HepG2 (cell line): ENCODE measurements at regions not wholly inside any gene's neighbourhood (a gene's known extent, or its start where the extent isn't known, plus 50 kb on each side); places are given as distances from the start of the nearest gene placed in this dataset.

Experiments
- ARID5B ChIP-seq: IDR thresholded peaks from 2 replicates; pipeline ENCODE4 v1.4.0; 2020; ENCODE audit warnings: mild to moderate bottlenecking, missing genetic modification reagents
- ATF7-NPFF ChIP-seq: sonication (generic); formaldehyde crosslinking; IDR thresholded peaks from 2 replicates; pipeline ENCODE4 v1.8.1; 2023; ENCODE audit warnings: mild to moderate bottlenecking, low read depth, missing genetic modification reagents, moderate library complexity
- BRD4 ChIP-seq: sonication (generic); formaldehyde crosslinking; IDR thresholded peaks from 2 replicates; pipeline ENCODE4 v1.4.0; 2020; ENCODE audit warnings: missing genetic modification reagents
- CREM ChIP-seq, 2 experiments: sonication (generic) in 1 of 2; formaldehyde crosslinking in 1 of 2; IDR thresholded peaks; 2 replicates each; pipeline versions ENCODE4 v1.4.0 to v1.6.1; 2016 to 2020; ENCODE audit warnings: antibody characterized with exemption in 1 of 2, mild to moderate bottlenecking in 1 of 2, missing genetic modification reagents in 1 of 2
- GMEB2 ChIP-seq: IDR thresholded peaks from 2 replicates; pipeline ENCODE4 v1.6.1; 2016; ENCODE audit warnings: missing biosample characterization, missing genetic modification reagents, low read depth
- GRHL1 ChIP-seq: sonication (generic); formaldehyde crosslinking; conservative IDR thresholded peaks from 2 replicates; pipeline ENCODE4 v1.8.0; 2022; ENCODE audit warnings: missing genetic modification reagents
- HNF4A ChIP-seq: sonication (generic); formaldehyde crosslinking; IDR thresholded peaks from 2 replicates; pipeline ENCODE4 v1.4.0; 2020; ENCODE audit warnings: missing genetic modification reagents
- HOXA5 ChIP-seq: sonication (generic); formaldehyde crosslinking; IDR thresholded peaks from 2 replicates; pipeline ENCODE4 v1.4.0; 2020; ENCODE audit warnings: missing genetic modification reagents
- JUND ChIP-seq: sonication (generic); formaldehyde crosslinking; IDR thresholded peaks from 2 replicates; pipeline ENCODE4 v1.8.0; 2022; ENCODE audit warnings: mild to moderate bottlenecking, missing genetic modification reagents
- KMT2A ChIP-seq: sonication (generic); formaldehyde crosslinking; IDR thresholded peaks from 2 replicates; pipeline ENCODE4 v1.4.0; 2020; ENCODE audit warnings: missing genetic modification reagents
- MED8 ChIP-seq: sonication (generic); formaldehyde crosslinking; IDR thresholded peaks from 2 replicates; pipeline ENCODE4 v1.8.1; 2023; ENCODE audit warnings: mild to moderate bottlenecking, missing genetic modification reagents; ENCODE audit not compliant: insufficient replicate concordance
- MIXL1 ChIP-seq: IDR thresholded peaks from 2 replicates; pipeline ENCODE4 v1.6.1; 2016
- NCOA2 ChIP-seq: sonication (generic); formaldehyde crosslinking; IDR thresholded peaks from 2 replicates; pipeline ENCODE4 v1.8.0; 2022; ENCODE audit warnings: inconsistent platforms
- NFIB ChIP-seq: sonication (generic); formaldehyde crosslinking; IDR thresholded peaks from 2 replicates; pipeline ENCODE4 v1.9.0; 2021; ENCODE audit warnings: missing genetic modification reagents, mild to moderate bottlenecking, borderline replicate concordance
- RELA ChIP-seq: sonication (generic); formaldehyde crosslinking; IDR thresholded peaks from 2 replicates; pipeline ENCODE4 v1.4.0; 2020; ENCODE audit warnings: missing genetic modification reagents
- SOX6 ChIP-seq, 2 experiments: fragments of 450-650 bp in 1 of 2; sonication (generic) in 1 of 2; formaldehyde crosslinking in 1 of 2; IDR thresholded peaks; 2 replicates each; pipeline versions ENCODE4 v1.4.0 to v1.6.1; 2017 to 2020; ENCODE audit warnings: antibody characterized with exemption in 1 of 2, mild to moderate bottlenecking in 1 of 2, missing genetic modification reagents in 1 of 2
- SP5 ChIP-seq: IDR thresholded peaks from 2 replicates; pipeline ENCODE4 v1.6.1; 2016; ENCODE audit warnings: low read depth, borderline replicate concordance
- ZBTB1 ChIP-seq: sonication (generic); formaldehyde crosslinking; IDR thresholded peaks from 2 replicates; pipeline ENCODE4 v1.4.0; 2020; ENCODE audit warnings: missing genetic modification reagents, borderline replicate concordance
- ZNF569 ChIP-seq: sonication (generic); formaldehyde crosslinking; IDR thresholded peaks from 2 replicates; pipeline ENCODE4 v1.5.0; 2020; ENCODE audit warnings: mild to moderate bottlenecking, missing genetic modification reagents, moderate library complexity, borderline replicate concordance
- ZNF709 ChIP-seq: sonication (generic); formaldehyde crosslinking; IDR thresholded peaks from 2 replicates; pipeline ENCODE4 v1.5.0; 2020; ENCODE audit warnings: mild to moderate bottlenecking, missing genetic modification reagents
- ZNF788 ChIP-seq: sonication (generic); formaldehyde crosslinking; IDR thresholded peaks from 2 replicates; pipeline ENCODE4 v1.5.0; 2020; ENCODE audit warnings: mild to moderate bottlenecking, missing genetic modification reagents, borderline replicate concordance
- ZSCAN9 ChIP-seq: IDR thresholded peaks from 2 replicates; pipeline ENCODE4 v1.6.1; 2016; ENCODE audit warnings: borderline replicate concordance
- TF ChIP-seq, protein P1 (sequence below): sonication (generic); formaldehyde crosslinking; IDR thresholded peaks from 2 replicates; pipeline ENCODE4 v1.9.0; 2022; ENCODE audit warnings: missing genetic modification reagents, mild to moderate bottlenecking, borderline replicate concordance

DNA sequence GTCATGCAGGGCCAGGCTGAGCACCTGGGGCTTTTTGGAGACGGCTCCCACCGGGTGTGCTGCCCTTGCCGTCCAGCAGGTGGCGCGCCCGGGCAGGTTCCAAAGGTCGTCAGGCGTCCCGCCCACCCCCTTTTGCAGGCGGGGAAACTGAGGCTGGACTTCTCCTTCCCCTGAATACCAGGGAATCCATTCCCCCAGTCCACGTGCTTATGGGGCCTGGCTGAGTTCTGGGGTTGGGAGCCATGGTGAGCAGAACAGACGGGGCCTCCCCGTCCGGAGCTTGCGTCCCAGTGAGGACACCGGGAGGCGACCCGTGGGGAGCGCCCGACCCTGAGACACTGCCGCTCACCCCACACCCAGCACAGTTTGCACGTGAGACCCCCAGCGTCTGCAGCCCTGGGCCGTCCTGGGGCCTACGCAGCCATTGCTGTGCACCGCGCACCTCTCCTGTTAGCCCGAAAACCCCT, 51.8 kb upstream of the JPH3 start (continued):
- TF ChIP-seq HNF4A = peak; percentile 99
- no peak for TF ChIP-seq CREM (IDR thresholded peaks at IDR 0.05)
- TF ChIP-seq CREM (CRISPR knock-in tag; IDR thresholded peaks at IDR 0.05) = no peak
- TF ChIP-seq ZNF709 (CRISPR knock-in tag) = no peak
- TF ChIP-seq, protein P1, sequence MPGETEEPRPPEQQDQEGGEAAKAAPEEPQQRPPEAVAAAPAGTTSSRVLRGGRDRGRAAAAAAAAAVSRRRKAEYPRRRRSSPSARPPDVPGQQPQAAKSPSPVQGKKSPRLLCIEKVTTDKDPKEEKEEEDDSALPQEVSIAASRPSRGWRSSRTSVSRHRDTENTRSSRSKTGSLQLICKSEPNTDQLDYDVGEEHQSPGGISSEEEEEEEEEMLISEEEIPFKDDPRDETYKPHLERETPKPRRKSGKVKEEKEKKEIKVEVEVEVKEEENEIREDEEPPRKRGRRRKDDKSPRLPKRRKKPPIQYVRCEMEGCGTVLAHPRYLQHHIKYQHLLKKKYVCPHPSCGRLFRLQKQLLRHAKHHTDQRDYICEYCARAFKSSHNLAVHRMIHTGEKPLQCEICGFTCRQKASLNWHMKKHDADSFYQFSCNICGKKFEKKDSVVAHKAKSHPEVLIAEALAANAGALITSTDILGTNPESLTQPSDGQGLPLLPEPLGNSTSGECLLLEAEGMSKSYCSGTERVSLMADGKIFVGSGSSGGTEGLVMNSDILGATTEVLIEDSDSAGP (CRISPR knock-in tag) = no peak; the same call in 1 of the 2 replicates
- no peak for TF ChIP-seq ZSCAN9 (CRISPR knock-in tag)
- TF ChIP-seq NFIB (CRISPR knock-in tag) = no peak
- peak; percentile 64; the same call in 1 of the 2 replicates for TF ChIP-seq ZNF788
- 0 out of 2 replicates have a peak, but pooled peaks have one; percentile 51 for TF ChIP-seq KMT2A (CRISPR knock-in tag)
- TF ChIP-seq MIXL1 (CRISPR knock-in tag) = no peak
- TF ChIP-seq SOX6 (IDR thresholded peaks at IDR 0.05) = no peak
- TF ChIP-seq SOX6 (CRISPR knock-in tag; IDR thresholded peaks at IDR 0.05) = peak; percentile 41
- peak; percentile 29; the same call in 1 of the 2 replicates for TF ChIP-seq NCOA2 (CRISPR knock-in tag)
- no peak for TF ChIP-seq ATF7-NPFF (CRISPR knock-in tag)
- peak; percentile 27; the same call in 1 of the 2 replicates for TF ChIP-seq ARID5B (CRISPR knock-in tag)
- no peak for TF ChIP-seq JUND (CRISPR knock-in tag)
- TF ChIP-seq HOXA5 (CRISPR knock-in tag) = no peak
- TF ChIP-seq SP5 (CRISPR knock-in tag) = peak; percentile 99
- TF ChIP-seq RELA (CRISPR knock-in tag) = peak; percentile 73; the same call in 1 of the 2 replicates
- TF ChIP-seq GMEB2 (CRISPR knock-in tag) = no peak
- TF ChIP-seq ZNF569 (CRISPR knock-in tag) = no peak
- no peak for TF ChIP-seq GRHL1 (CRISPR knock-in tag)
- no peak for TF ChIP-seq MED8
- TF ChIP-seq BRD4 (CRISPR knock-in tag) = no peak
- no peak for TF ChIP-seq ZBTB1 (CRISPR knock-in tag)
